Natural killer cell (primary cell): ENCODE measurements at regions not wholly inside any gene's neighbourhood (a gene's known extent, or its start where the extent isn't known, plus 50 kb on each side); places are given as distances from the start of the nearest gene placed in this dataset.

Experiments
- ATAC-seq, 3 donors: fragments of 150-1000 bp in 2 of 3; fragments of 200-7000 bp in 1 of 3; cut with Tn5 transposase; 1 replicate in 1 of 3; 2 replicates in 2 of 3; pipeline ENCODE4 v1.10.0; 2021; ENCODE audit warnings: mild to moderate bottlenecking in 2 of 3, moderate library complexity in 2 of 3
- DNase-seq, 2 donors: peaks; one replicate each; pipeline versions ENCODE4 v3.0.0 to v3.0.0-alpha.2; 2013 to 2021; ENCODE audit warnings: mixed read lengths in 1 of 2
- H3K27ac ChIP-seq: one replicate; pipeline ENCODE4 v1.5.1; 2013; ENCODE audit warnings: mild to moderate bottlenecking, low read length
- H3K27me3 ChIP-seq: one replicate; pipeline ENCODE4 v1.6.1; 2013; ENCODE audit warnings: low read length; ENCODE audit not compliant: control insufficient read depth, insufficient read depth
- H3K36me3 ChIP-seq: one replicate; pipeline ENCODE4 v1.6.1; 2013; ENCODE audit warnings: low read length; ENCODE audit not compliant: control insufficient read depth, insufficient read depth
- H3K4me1 ChIP-seq: one replicate; pipeline ENCODE4 v1.6.1; 2013; ENCODE audit warnings: low read length; ENCODE audit not compliant: control insufficient read depth, insufficient read depth
- H3K4me3 ChIP-seq: one replicate; pipeline ENCODE4 v1.5.1; 2013; ENCODE audit warnings: low read length
- H3K9me3 ChIP-seq: one replicate; pipeline ENCODE4 v1.6.1; 2013; ENCODE audit warnings: low read length; ENCODE audit not compliant: control insufficient read depth, insufficient read depth
- H3K27ac Mint-ChIP-seq, 2 donors: one replicate each; pipeline ENCODE4 v1.8.0; 2022; ENCODE audit warnings: mild to moderate bottlenecking in 2 of 2, mixed read lengths in 2 of 2, moderate library complexity in 1 of 2
- H3K27me3 Mint-ChIP-seq, 2 donors: one replicate each; pipeline ENCODE4 v1.8.0; 2022; ENCODE audit warnings: low read depth in 2 of 2, mixed read lengths in 2 of 2
- H3K36me3 Mint-ChIP-seq: one replicate; pipeline ENCODE4 v1.8.0; 2022; ENCODE audit warnings: mixed read lengths
- H3K4me1 Mint-ChIP-seq, 2 donors: one replicate each; pipeline ENCODE4 v1.8.0; 2022; ENCODE audit warnings: mixed read lengths in 2 of 2
- H3K4me3 Mint-ChIP-seq: one replicate; pipeline ENCODE4 v1.8.0; 2022; ENCODE audit warnings: mild to moderate bottlenecking, moderate library complexity, mixed read lengths
- H3K9me3 Mint-ChIP-seq, 2 donors: one replicate each; pipeline ENCODE4 v1.8.0; 2022; ENCODE audit warnings: mixed read lengths in 2 of 2
- CTCF ChIP-seq: fragments of 200-600 bp; IDR thresholded peaks from one replicate; pipeline ENCODE4 v1.8.0; 2022; ENCODE audit warnings: antibody characterized with exemption
- WGBS: methylation state at CpG from one replicate; pipeline ENCODE4 v1.1.7; 2013; ENCODE audit warnings: missing lambda C conversion rate; ENCODE audit not compliant: insufficient coverage; 5-methylcytosine and 5-hydroxymethylcytosine counted together
- intact Hi-C: fragments of 100-400 bp; cut with micrococcal nuclease; formaldehyde crosslinking; loops from one replicate; pipeline ENCODE4 v1.14.2; 2022

GRCh38 chr9:80156756-80157472, 585.1 kb downstream of the TLE4 start:
- H3K9me3 ChIP-seq = no peaks in the 10 kb centered on the region
- no peak for TF ChIP-seq CTCF
- no peak overlapping the region for H3K4me3 Mint-ChIP-seq
- no peak overlapping the region for H3K27ac ChIP-seq
- H3K9me3 Mint-ChIP-seq = peaks cover 4 to 5% of the 10 kb centered on the region in 2 donors
- no peak overlapping the region for H3K4me3 ChIP-seq
- no peaks in the 10 kb centered on the region for H3K36me3 ChIP-seq
- no peaks in the 10 kb centered on the region for H3K27me3 ChIP-seq
- ATAC-seq (no peak), DNase-seq (no peak)
- intact Hi-C loops = no loop called here
- H3K4me1 ChIP-seq = no peaks in the 10 kb centered on the region
- no peaks in the 10 kb centered on the region for H3K36me3 Mint-ChIP-seq
- no peaks in the 10 kb centered on the region for H3K27me3 Mint-ChIP-seq
- no peaks in the 10 kb centered on the region for H3K4me1 Mint-ChIP-seq
- 85% methylated on average over 2 of the region's 2 CpGs for WGBS
- H3K27ac Mint-ChIP-seq = no peak overlapping the region

- no peak overlapping the region for H3K4me3 Mint-ChIP-seq
- peaks cover 2 to 3% of the 10 kb centered on the region in 2 donors for H3K9me3 Mint-ChIP-seq
- ATAC-seq (no peak), DNase-seq (no peak)
- TF ChIP-seq CTCF = no peak
- no peaks in the 10 kb centered on the region for H3K27me3 Mint-ChIP-seq
- no peaks in the 10 kb centered on the region for H3K27me3 ChIP-seq
- H3K4me3 ChIP-seq = no peak overlapping the region
- H3K36me3 Mint-ChIP-seq = no peaks in the 10 kb centered on the region
- H3K36me3 ChIP-seq = no peaks in the 10 kb centered on the region
- H3K4me1 ChIP-seq = no peaks in the 10 kb centered on the region
- H3K27ac Mint-ChIP-seq = no peak overlapping the region
- no peak overlapping the region for H3K27ac ChIP-seq
- 81% methylated on average over 2 of the region's 2 CpGs for WGBS
- intact Hi-C loops = no loop called here
- H3K9me3 ChIP-seq = no peaks in the 10 kb centered on the region
- H3K4me1 Mint-ChIP-seq = no peaks in the 10 kb centered on the region
Observed at GRCh38 chr9:80156262-80156661, 584.5 kb downstream of the TLE4 start.

- H3K4me1 ChIP-seq = no peaks in the 10 kb centered on the region
- no peaks in the 10 kb centered on the region for H3K4me1 Mint-ChIP-seq
- no peak overlapping the region for H3K4me3 ChIP-seq
- no peaks in the 10 kb centered on the region for H3K27me3 Mint-ChIP-seq
- H3K36me3 Mint-ChIP-seq = no peaks in the 10 kb centered on the region
- H3K4me3 Mint-ChIP-seq = no peak overlapping the region
- intact Hi-C loops = no loop called here
- no peaks in the 10 kb centered on the region for H3K9me3 ChIP-seq
- H3K36me3 ChIP-seq = no peaks in the 10 kb centered on the region
- H3K27ac Mint-ChIP-seq = no peak overlapping the region
- WGBS = 83% methylated on average over 2 of the region's 3 CpGs
- no peak for TF ChIP-seq CTCF
- peaks cover 4 to 11% of the 10 kb centered on the region in 2 donors for H3K9me3 Mint-ChIP-seq
- no peaks in the 10 kb centered on the region for H3K27me3 ChIP-seq
- no peak for DNase-seq
- no peak for ATAC-seq
- no peak overlapping the region for H3K27ac ChIP-seq
Observed at GRCh38 chr9:80147866-80148265, 576.1 kb downstream of the TLE4 start.

- ATAC-seq = no peak
- H3K27ac ChIP-seq = no peak overlapping the region
- Mint-ChIP-seq H3K27ac (no peak overlapping the region), H3K36me3 (no peaks in the 10 kb centered on the region), H3K27me3 (no peaks in the 10 kb centered on the region), H3K9me3 (peaks cover 7 to 8% of the 10 kb centered on the region in 2 donors), H3K4me1 (no peaks in the 10 kb centered on the region), H3K4me3 (no peak overlapping the region)
- no peaks in the 10 kb centered on the region for H3K36me3 ChIP-seq
- 71% methylated on average over 1 of the region's 1 CpG for WGBS
- DNase-seq = no peak
- H3K4me1 ChIP-seq = no peaks in the 10 kb centered on the region
- H3K4me3 ChIP-seq = no peak overlapping the region
- no peak for TF ChIP-seq CTCF
- intact Hi-C loops = no loop called here
- no peaks in the 10 kb centered on the region for H3K27me3 ChIP-seq
- no peaks in the 10 kb centered on the region for H3K9me3 ChIP-seq
Observed at GRCh38 chr9:80146466-80146865, 574.7 kb downstream of the TLE4 start.
